Nephron progenitor cell (in vitro differentiated cells): ENCODE measurements at regions not wholly inside any gene's neighbourhood (a gene's known extent, or its start where the extent isn't known, plus 50 kb on each side); places are given as distances from the start of the nearest gene placed in this dataset.

ENCODE experiments used
- DNase-seq: peaks from one replicate; pipeline ENCODE4 v3.0.0; 2021
- H3K27ac Mint-ChIP-seq: 2 replicates; pipeline ENCODE4 v1.8.0; 2021; ENCODE audit warnings: mild to moderate bottlenecking, moderate library complexity, mixed read lengths
- H3K27me3 Mint-ChIP-seq: 2 replicates; pipeline ENCODE4 v1.8.0; 2021; ENCODE audit warnings: mild to moderate bottlenecking, low read depth, mixed read lengths; ENCODE audit not compliant: poor library complexity
- H3K36me3 Mint-ChIP-seq: 2 replicates; pipeline ENCODE4 v1.8.0; 2021; ENCODE audit warnings: low read depth, mixed read lengths
- H3K4me1 Mint-ChIP-seq: 2 replicates; pipeline ENCODE4 v1.8.0; 2021; ENCODE audit warnings: mixed read lengths
- H3K4me3 Mint-ChIP-seq: 2 replicates; pipeline ENCODE4 v1.8.0; 2021; ENCODE audit warnings: mild to moderate bottlenecking, moderate library complexity, mixed read lengths
- H3K9me3 Mint-ChIP-seq: 2 replicates; pipeline ENCODE4 v1.8.0; 2021; ENCODE audit warnings: mild to moderate bottlenecking, moderate library complexity, mixed read lengths
- CTCF ChIP-seq: fragments of 200-600 bp; sonication (generic); IDR thresholded peaks from 2 replicates; pipeline ENCODE4 v1.5.0; 2021; ENCODE audit warnings: antibody characterized with exemption

- no peak overlapping the region for H3K4me3 Mint-ChIP-seq
- DNase-seq, result no peak
- no peaks in the 10 kb centered on the region for H3K27me3 Mint-ChIP-seq
- H3K36me3 Mint-ChIP-seq, result no peaks in the 10 kb centered on the region
- H3K27ac Mint-ChIP-seq, result no peak overlapping the region
- no peaks in the 10 kb centered on the region for H3K4me1 Mint-ChIP-seq
- H3K9me3 Mint-ChIP-seq, result no peaks in the 10 kb centered on the region
- TF ChIP-seq CTCF, result no peak
Observed at GRCh38 chr4:175051974-175052373, 133.8 kb downstream of the ADAM29 start.

GRCh38 chr4:175054980-175055379 lies 136.8 kb downstream of the ADAM29 start:
- no peak overlapping the region for H3K4me3 Mint-ChIP-seq
- no peaks in the 10 kb centered on the region for H3K4me1 Mint-ChIP-seq

GRCh38 chr4:175062183-175062592 lies 144.0 kb downstream of the ADAM29 start:
- no peak for TF ChIP-seq CTCF
- Mint-ChIP-seq H3K4me1 (no peaks in the 10 kb centered on the region), H3K9me3 (no peaks in the 10 kb centered on the region), H3K36me3 (no peaks in the 10 kb centered on the region), H3K27me3 (peaks cover 3% of the 10 kb centered on the region), H3K4me3 (no peak overlapping the region), H3K27ac (no peak overlapping the region)
- no peak for DNase-seq

More at GRCh38 chr4:175054980-175055379, 136.8 kb downstream of the ADAM29 start:
- no peaks in the 10 kb centered on the region for H3K36me3 Mint-ChIP-seq
- no peaks in the 10 kb centered on the region for H3K9me3 Mint-ChIP-seq
- DNase-seq, result no peak
- TF ChIP-seq CTCF, result no peak
- H3K27ac Mint-ChIP-seq, result no peak overlapping the region
- no peaks in the 10 kb centered on the region for H3K27me3 Mint-ChIP-seq

- Mint-ChIP-seq H3K9me3 (no peaks in the 10 kb centered on the region), H3K27ac (no peak overlapping the region), H3K27me3 (peaks cover 3% of the 10 kb centered on the region), H3K36me3 (no peaks in the 10 kb centered on the region), H3K4me3 (no peak overlapping the region), H3K4me1 (no peaks in the 10 kb centered on the region)
- no peak for DNase-seq
- TF ChIP-seq CTCF, result no peak
Observed at GRCh38 chr4:175065228-175065627, 147.1 kb downstream of the ADAM29 start.

- DNase-seq, result no peak
- Mint-ChIP-seq H3K9me3 (no peaks in the 10 kb centered on the region), H3K4me1 (no peaks in the 10 kb centered on the region), H3K27ac (no peak overlapping the region), H3K4me3 (no peak overlapping the region), H3K36me3 (no peaks in the 10 kb centered on the region), H3K27me3 (peaks cover 3% of the 10 kb centered on the region)
- TF ChIP-seq CTCF, result no peak
Observed at GRCh38 chr4:175066923-175067627, 148.9 kb downstream of the ADAM29 start.

- Mint-ChIP-seq H3K4me3 (no peak overlapping the region), H3K36me3 (no peaks in the 10 kb centered on the region), H3K4me1 (no peaks in the 10 kb centered on the region), H3K27ac (no peak overlapping the region), H3K9me3 (no peaks in the 10 kb centered on the region), H3K27me3 (no peaks in the 10 kb centered on the region)
- TF ChIP-seq CTCF, result no peak
- no peak for DNase-seq
Observed at GRCh38 chr4:175068266-175068665, 150.1 kb downstream of the ADAM29 start.
